ENCODE measurements at regions not wholly inside any gene's neighbourhood (a gene's known extent, or its start where the extent isn't known, plus 50 kb on each side); places are given as distances from the start of the nearest gene placed in this dataset.

GRCh38 chr13:106139377-106139776, 396.1 kb downstream of the EFNB2 start:
- POLR2A ChIA-PET (ENCODE audit: partially characterized antibody), result no interaction called here
- no peak overlapping the region for H3K56ac ChIP-seq (replicated peaks; ENCODE audit: insufficient read length, low read depth, low read length)
- no peak overlapping the region for H2BK120ac ChIP-seq (replicated peaks; ENCODE audit: low read depth, low read length)
- no peak overlapping the region for H4K5ac ChIP-seq (ENCODE audit: insufficient read length, low read depth, low read length)
- no peak overlapping the region for H3K14ac ChIP-seq (ENCODE audit: insufficient read length)
- H3K9me3 ChIP-seq (ENCODE audit: insufficient read depth in 2 of 2, low read depth in 1 of 2, low read length in 1 of 2), result no peaks in the 10 kb centered on the region
- no peak overlapping the region for H3K23ac ChIP-seq (ENCODE audit: insufficient read length)
- WGBS, 2 experiments (ENCODE audit: extremely low coverage in 1 of 2, insufficient coverage in 1 of 2, insufficient read length in 1 of 2, insufficient replicate concordance in 2 of 2, low coverage in 1 of 2, low lambda C conversion rate in 2 of 2, missing lambda C conversion rate in 1 of 2), result 94% methylated on average over 4 of the region's 4 CpGs; no CpG with 5 or more reads in 1 of the 2 experiments
- H3K27ac ChIP-seq (ENCODE audit: low read depth, low read length), result no peak overlapping the region
- H4K8ac ChIP-seq (ENCODE audit: extremely low read depth, insufficient read depth, low read length), result no peak overlapping the region
- H3K4me2 ChIP-seq (ENCODE audit: insufficient read depth in 1 of 2, low read depth in 2 of 2, low read length in 2 of 2), result no peak overlapping the region
- H2BK12ac ChIP-seq (ENCODE audit: low read depth, low read length), result no peak overlapping the region
- H2BK15ac ChIP-seq (ENCODE audit: low read length), result no peak overlapping the region
- H2AK5ac ChIP-seq (ENCODE audit: low read depth, low read length), result no peak overlapping the region
- FAIRE-seq, result no peak
- no peak overlapping the region for H3K4ac ChIP-seq (replicated peaks; ENCODE audit: insufficient read length, low read depth, low read length)
- H3K27me3 ChIP-seq (replicated peaks in 1 of 4; ENCODE audit: control insufficient read depth in 3 of 4, extremely low read depth in 1 of 4, insufficient read depth in 3 of 4, low read length in 3 of 4), result no peaks in the 10 kb centered on the region
- TF ChIP-seq TEAD4 (IDR thresholded peaks at IDR 0.05; ENCODE audit: low read depth, low read length) (no peak), MAFK (IDR thresholded peaks at IDR 0.05; ENCODE audit: low read depth, low read length) (no peak), RNF2 (IDR thresholded peaks at IDR 0.05; ENCODE audit: borderline replicate concordance, low read depth, low read length, missing control alignments, poor library complexity, severe bottlenecking) (no peak), BRCA1 (IDR thresholded peaks at IDR 0.05; ENCODE audit: low read depth, low read length) (no peak), PHF8 (conservative IDR thresholded peaks at IDR 0.05; ENCODE audit: low read depth, low read length) (no peak), RXRA (IDR thresholded peaks at IDR 0.05; ENCODE audit: insufficient read depth, low read depth, low read length) (no peak)
- no peaks in the 10 kb centered on the region for H3K79me1 ChIP-seq (ENCODE audit: low read depth, low read length)
- no peaks in the 10 kb centered on the region for H3K23me2 ChIP-seq (ENCODE audit: low read depth, low read length)
- H4K91ac ChIP-seq (replicated peaks; ENCODE audit: insufficient read length, low read length), result no peak overlapping the region
- peaks cover 0 to under 1% (median 0%) of the 10 kb centered on the region in 4 experiments; a peak in 1 of 7 replicates for H3K4me1 ChIP-seq (replicated peaks in 1 of 4; ENCODE audit: control insufficient read depth in 3 of 4, insufficient read depth in 4 of 4, low read length in 3 of 4)
- no peaks in the 10 kb centered on the region for H3K79me2 ChIP-seq (ENCODE audit: control insufficient read depth in 1 of 2, insufficient read depth in 2 of 2, low read length in 2 of 2)
- no peak overlapping the region for H3K4me3 ChIP-seq (ENCODE audit: extremely low read depth in 1 of 4, insufficient read depth in 2 of 4, low read depth in 3 of 4, low read length in 4 of 4)
- no peak for DNase-seq (ENCODE audit: low read depth in 1 of 2, low spot score in 2 of 2)
- CTCF ChIA-PET (ENCODE audit: partially characterized antibody), result interaction anchor here (0.6 to 0.8 kb wide), 2 partner anchors 14 to 30 kb away, joined by 4 read pairs; no protein-coding TSS in a partner anchor
- no peak overlapping the region for H2BK20ac ChIP-seq (ENCODE audit: low read length)
- no peak overlapping the region for H2AFZ ChIP-seq (ENCODE audit: low read length)
- H3K9ac ChIP-seq (replicated peaks in 1 of 4; ENCODE audit: extremely low read depth in 1 of 4, low read depth in 3 of 4, low read length in 3 of 4), result no peak overlapping the region
- no peaks in the 10 kb centered on the region for H3K36me3 ChIP-seq (ENCODE audit: control insufficient read depth in 2 of 4, insufficient read depth in 4 of 4, low read length in 3 of 4)
- no peaks in the 10 kb centered on the region for H4K20me1 ChIP-seq (replicated peaks in 1 of 2; ENCODE audit: control insufficient read depth in 1 of 2, insufficient read depth in 2 of 2, low read length in 2 of 2)
- no peak overlapping the region for H2BK5ac ChIP-seq (ENCODE audit: low read depth, low read length)
- H3K18ac ChIP-seq (ENCODE audit: extremely low read depth, low read length), result no peak overlapping the region
